Superior temporal gyrus (tissue), 1 donor: ENCODE measurements at regions not wholly inside any gene's neighbourhood (a gene's known extent, or its start where the extent isn't known, plus 50 kb on each side); places are given as distances from the start of the nearest gene placed in this dataset.

Source experiments
- DNase-seq: peaks from one replicate; pipeline ENCODE4 v3.0.0-alpha.2; 2016; ENCODE audit errors: extremely low spot score

DNA sequence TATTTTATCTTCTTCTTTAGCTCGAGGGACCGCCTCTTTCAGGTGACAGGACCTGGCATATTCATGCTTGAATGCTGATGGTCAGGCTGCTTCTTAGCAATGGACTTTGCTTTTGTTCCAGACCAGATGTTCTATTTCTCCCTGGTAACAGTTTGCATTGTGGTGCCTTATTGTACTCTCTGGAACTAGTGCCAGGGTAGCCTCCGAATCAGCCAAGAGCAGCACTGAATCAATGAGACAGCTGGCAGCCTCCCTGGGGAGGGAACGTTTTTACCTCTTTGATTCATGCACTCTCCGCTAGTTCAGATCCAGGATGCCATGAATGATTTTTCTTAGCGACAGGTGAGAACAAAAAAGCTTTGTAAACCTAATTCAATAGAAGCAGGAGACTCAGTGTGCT is 54.1 kb upstream of the NXPH1 start:
- peak; percentile 87 for DNase-seq

DNA sequence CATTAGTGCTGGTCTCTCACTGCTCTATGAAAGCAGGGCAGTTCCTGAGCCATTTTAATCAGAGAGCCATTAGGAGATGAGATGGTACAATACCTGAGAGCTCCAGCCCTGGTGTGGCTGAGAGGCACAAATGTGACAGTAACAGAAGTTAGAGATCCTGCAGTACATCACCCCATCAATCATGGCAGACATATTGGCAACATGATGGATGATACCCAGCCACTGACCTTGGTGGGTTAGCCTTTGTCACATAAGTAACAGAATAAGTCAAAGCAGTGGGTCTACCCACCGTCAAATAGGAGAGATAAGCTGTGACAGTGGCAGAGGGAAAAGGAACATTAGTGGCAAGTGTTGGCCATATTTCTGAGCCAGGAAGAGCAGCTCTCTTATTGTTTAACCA is 53.3 kb upstream of the NXPH1 start:
- DNase-seq = no peak

DNA sequence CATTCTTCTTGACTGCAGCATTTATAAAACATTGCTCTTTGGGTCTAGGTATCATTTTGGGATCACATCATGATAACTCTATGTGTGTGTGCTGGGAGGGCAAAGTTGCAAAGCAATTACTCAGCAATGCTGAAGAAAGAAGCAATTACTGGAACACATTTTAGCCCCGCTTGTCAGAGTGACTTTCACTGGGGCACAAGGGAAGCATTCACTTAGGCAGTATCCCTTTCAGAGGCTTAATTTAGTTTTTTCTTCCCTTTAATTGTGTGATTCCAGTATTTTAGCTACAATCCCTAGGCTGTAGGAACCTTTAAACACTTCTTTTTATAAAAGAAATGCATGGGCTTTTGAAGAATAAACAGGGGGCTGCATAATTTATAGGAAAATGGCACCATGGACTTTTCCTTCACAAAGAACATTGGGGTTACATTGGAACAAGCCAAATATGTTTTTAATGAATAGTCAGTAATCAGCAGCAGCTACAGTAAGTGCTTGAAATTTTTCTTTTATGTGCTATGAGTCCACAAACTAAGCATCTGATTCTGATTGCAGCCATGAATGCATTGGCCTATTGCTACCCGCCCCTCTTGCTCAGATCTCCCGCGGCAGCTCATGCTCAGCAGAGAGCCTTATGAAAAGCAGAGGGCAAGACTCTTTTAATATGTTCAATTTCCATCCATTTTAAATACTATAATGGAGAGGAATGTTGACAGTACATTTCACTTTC is 51.2 kb upstream of the NXPH1 start:
- no peak for DNase-seq
